ENCODE measurements at regions not wholly inside any gene's neighbourhood (a gene's known extent, or its start where the extent isn't known, plus 50 kb on each side); places are given as distances from the start of the nearest gene placed in this dataset.

DNA sequence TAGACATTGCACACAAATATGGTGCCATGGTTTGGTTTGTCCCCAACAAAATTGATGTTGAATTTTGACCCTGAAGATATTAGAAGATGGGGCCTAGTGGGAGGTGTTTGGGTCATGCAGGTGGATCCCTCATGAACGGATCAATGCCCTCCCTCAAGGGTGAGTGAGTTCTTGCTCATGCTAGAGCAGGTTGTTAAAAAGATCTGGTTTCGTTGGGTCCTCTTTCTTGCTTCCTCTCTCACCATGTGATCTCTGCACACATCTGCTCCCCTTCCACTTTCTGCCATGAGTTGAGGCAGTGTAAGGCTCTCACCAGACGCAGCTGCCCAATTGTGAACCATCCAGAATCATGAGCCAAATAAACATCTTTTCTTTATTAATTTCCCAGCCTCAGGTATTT lies 87.8 kb upstream of the MDFIC2 start:
- TF ChIP-seq, protein P1, sequence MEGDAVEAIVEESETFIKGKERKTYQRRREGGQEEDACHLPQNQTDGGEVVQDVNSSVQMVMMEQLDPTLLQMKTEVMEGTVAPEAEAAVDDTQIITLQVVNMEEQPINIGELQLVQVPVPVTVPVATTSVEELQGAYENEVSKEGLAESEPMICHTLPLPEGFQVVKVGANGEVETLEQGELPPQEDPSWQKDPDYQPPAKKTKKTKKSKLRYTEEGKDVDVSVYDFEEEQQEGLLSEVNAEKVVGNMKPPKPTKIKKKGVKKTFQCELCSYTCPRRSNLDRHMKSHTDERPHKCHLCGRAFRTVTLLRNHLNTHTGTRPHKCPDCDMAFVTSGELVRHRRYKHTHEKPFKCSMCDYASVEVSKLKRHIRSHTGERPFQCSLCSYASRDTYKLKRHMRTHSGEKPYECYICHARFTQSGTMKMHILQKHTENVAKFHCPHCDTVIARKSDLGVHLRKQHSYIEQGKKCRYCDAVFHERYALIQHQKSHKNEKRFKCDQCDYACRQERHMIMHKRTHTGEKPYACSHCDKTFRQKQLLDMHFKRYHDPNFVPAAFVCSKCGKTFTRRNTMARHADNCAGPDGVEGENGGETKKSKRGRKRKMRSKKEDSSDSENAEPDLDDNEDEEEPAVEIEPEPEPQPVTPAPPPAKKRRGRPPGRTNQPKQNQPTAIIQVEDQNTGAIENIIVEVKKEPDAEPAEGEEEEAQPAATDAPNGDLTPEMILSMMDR (IDR thresholded peaks at IDR 0.05; ENCODE audit: low read depth, low read length): no peak
- no peak for TF ChIP-seq MYC (IDR thresholded peaks at IDR 0.05; ENCODE audit: low read depth, low read length)
- no peak for TF ChIP-seq POLR2A (IDR thresholded peaks at IDR 0.05; ENCODE audit: extremely low read depth, insufficient read length)

Data from NB4 (cell line).